ENCODE measurements at regions not wholly inside any gene's neighbourhood (a gene's known extent, or its start where the extent isn't known, plus 50 kb on each side); places are given as distances from the start of the nearest gene placed in this dataset.

GRCh38 chr1:239268941-239269340 lies 117.4 kb upstream of the CHRM3 start:
- no peak overlapping the region for H3K27ac ChIP-seq
- TF ChIP-seq ZFX (IDR thresholded peaks at IDR 0.05) (no peak), CTCF (conservative IDR thresholded peaks at IDR 0.05) (no peak)

GRCh38 chr1:239268007-239268406 lies 118.4 kb upstream of the CHRM3 start:
- H3K27ac ChIP-seq = no peak overlapping the region
- TF ChIP-seq CTCF (conservative IDR thresholded peaks at IDR 0.05) = no peak
- TF ChIP-seq ZFX (IDR thresholded peaks at IDR 0.05) = no peak

GRCh38 chr1:239263801-239264200 lies 122.6 kb upstream of the CHRM3 start:
- no peak overlapping the region for H3K27ac ChIP-seq
- TF ChIP-seq CTCF (conservative IDR thresholded peaks at IDR 0.05) (no peak), ZFX (IDR thresholded peaks at IDR 0.05) (no peak)

GRCh38 chr1:239262538-239262937 lies 123.8 kb upstream of the CHRM3 start:
- no peak for TF ChIP-seq CTCF (conservative IDR thresholded peaks at IDR 0.05)
- no peak for TF ChIP-seq ZFX (IDR thresholded peaks at IDR 0.05)
- no peak overlapping the region for H3K27ac ChIP-seq

- TF ChIP-seq ZFX (IDR thresholded peaks at IDR 0.05) = no peak
- no peak for TF ChIP-seq CTCF (conservative IDR thresholded peaks at IDR 0.05)
- no peak overlapping the region for H3K27ac ChIP-seq
Observed at GRCh38 chr1:239261521-239261920, 124.8 kb upstream of the CHRM3 start.

GRCh38 chr1:239260842-239261241 lies 125.5 kb upstream of the CHRM3 start:
- TF ChIP-seq ZFX (IDR thresholded peaks at IDR 0.05) (no peak), CTCF (conservative IDR thresholded peaks at IDR 0.05) (no peak)
- H3K27ac ChIP-seq = no peak overlapping the region

GRCh38 chr1:239255628-239256160 lies 130.7 kb upstream of the CHRM3 start:
- TF ChIP-seq ZFX (IDR thresholded peaks at IDR 0.05) (no peak), CTCF (conservative IDR thresholded peaks at IDR 0.05) (no peak)
- H3K27ac ChIP-seq = no peak overlapping the region
